ENCODE measurements at regions not wholly inside any gene's neighbourhood (a gene's known extent, or its start where the extent isn't known, plus 50 kb on each side); places are given as distances from the start of the nearest gene placed in this dataset.

- TF ChIP-seq, protein P1, sequence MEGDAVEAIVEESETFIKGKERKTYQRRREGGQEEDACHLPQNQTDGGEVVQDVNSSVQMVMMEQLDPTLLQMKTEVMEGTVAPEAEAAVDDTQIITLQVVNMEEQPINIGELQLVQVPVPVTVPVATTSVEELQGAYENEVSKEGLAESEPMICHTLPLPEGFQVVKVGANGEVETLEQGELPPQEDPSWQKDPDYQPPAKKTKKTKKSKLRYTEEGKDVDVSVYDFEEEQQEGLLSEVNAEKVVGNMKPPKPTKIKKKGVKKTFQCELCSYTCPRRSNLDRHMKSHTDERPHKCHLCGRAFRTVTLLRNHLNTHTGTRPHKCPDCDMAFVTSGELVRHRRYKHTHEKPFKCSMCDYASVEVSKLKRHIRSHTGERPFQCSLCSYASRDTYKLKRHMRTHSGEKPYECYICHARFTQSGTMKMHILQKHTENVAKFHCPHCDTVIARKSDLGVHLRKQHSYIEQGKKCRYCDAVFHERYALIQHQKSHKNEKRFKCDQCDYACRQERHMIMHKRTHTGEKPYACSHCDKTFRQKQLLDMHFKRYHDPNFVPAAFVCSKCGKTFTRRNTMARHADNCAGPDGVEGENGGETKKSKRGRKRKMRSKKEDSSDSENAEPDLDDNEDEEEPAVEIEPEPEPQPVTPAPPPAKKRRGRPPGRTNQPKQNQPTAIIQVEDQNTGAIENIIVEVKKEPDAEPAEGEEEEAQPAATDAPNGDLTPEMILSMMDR (IDR thresholded peaks at IDR 0.05) = no peak
- TF ChIP-seq POLR2A (IDR thresholded peaks at IDR 0.05) (no peak), EP300 (IDR thresholded peaks at IDR 0.05) (no peak)
Observed at GRCh38 chr7:16985621-16986020, 103.8 kb upstream of the AGR3 start.

Measured in tibial nerve (tissue), 4 donors.